ENCODE measurements at regions not wholly inside any gene's neighbourhood (a gene's known extent, or its start where the extent isn't known, plus 50 kb on each side); places are given as distances from the start of the nearest gene placed in this dataset.

- Histone ChIP-seq H3K27me3 (no peaks in the 10 kb centered on the region), H3K9me3 (no peaks in the 10 kb centered on the region), H3K4me3 (no peak overlapping the region), H3K4me1 (peaks cover 0 to 20% (median 0%) of the 10 kb centered on the region in 4 donors), H3K27ac (no peak overlapping the region), H3K36me3 (no peaks in the 10 kb centered on the region)
- no peak for DNase-seq (ENCODE audit: low spot score in 2 of 2)
- WGBS, 2 donors = 28 to 30% methylated on average over 4 of the region's 4 CpGs
- TF ChIP-seq CTCF (IDR thresholded peaks at IDR 0.05) (no peak), EP300 (IDR thresholded peaks at IDR 0.05) (no peak), POLR2A (IDR thresholded peaks at IDR 0.05) (no peak)
These were observed 1311.0 kb upstream of the FAM98A start for GRCh38 chr2:34909992-34910705.

- 88 to 95% methylated on average over 3 of the region's 3 CpGs for WGBS, 2 donors
These were observed 1308.7 kb upstream of the FAM98A start for GRCh38 chr2:34907812-34908211.

GRCh38 chr2:34901739-34902138 lies 1302.6 kb upstream of the FAM98A start:
- DNase-seq (ENCODE audit: low spot score in 2 of 2) = no peak
- no peak for TF ChIP-seq EP300 (IDR thresholded peaks at IDR 0.05)
- no peak for TF ChIP-seq POLR2A (IDR thresholded peaks at IDR 0.05)
- no peak for TF ChIP-seq CTCF (IDR thresholded peaks at IDR 0.05)
- Histone ChIP-seq H3K27me3 (no peaks in the 10 kb centered on the region), H3K9me3 (no peaks in the 10 kb centered on the region), H3K36me3 (no peaks in the 10 kb centered on the region), H3K27ac (no peak overlapping the region), H3K4me1 (no peaks in the 10 kb centered on the region), H3K4me3 (no peak overlapping the region)
- WGBS, 2 donors = 66 to 74% methylated on average over 2 of the region's 2 CpGs

More at GRCh38 chr2:34907812-34908211, 1308.7 kb upstream of the FAM98A start:
- no peaks in the 10 kb centered on the region for H3K27me3 ChIP-seq
- peaks cover 0 to 20% (median 0%) of the 10 kb centered on the region in 4 donors for H3K4me1 ChIP-seq
- no peaks in the 10 kb centered on the region for H3K9me3 ChIP-seq
- H3K4me3 ChIP-seq = no peak overlapping the region
- TF ChIP-seq EP300 (IDR thresholded peaks at IDR 0.05) (no peak), CTCF (IDR thresholded peaks at IDR 0.05) (no peak), POLR2A (IDR thresholded peaks at IDR 0.05) (no peak)
- DNase-seq (ENCODE audit: low spot score in 2 of 2) = no peak
- no peak overlapping the region for H3K27ac ChIP-seq
- no peaks in the 10 kb centered on the region for H3K36me3 ChIP-seq

- DNase-seq (ENCODE audit: low spot score in 2 of 2) = no peak
- H3K9me3 ChIP-seq = no peaks in the 10 kb centered on the region
- no peak overlapping the region for H3K27ac ChIP-seq
These were observed 1300.0 kb upstream of the FAM98A start for GRCh38 chr2:34899079-34899478.

More at GRCh38 chr2:34899079-34899478, 1300.0 kb upstream of the FAM98A start:
- TF ChIP-seq POLR2A (IDR thresholded peaks at IDR 0.05) (no peak), EP300 (IDR thresholded peaks at IDR 0.05) (no peak), CTCF (IDR thresholded peaks at IDR 0.05) (no peak)
- Histone ChIP-seq H3K4me3 (no peak overlapping the region), H3K4me1 (no peaks in the 10 kb centered on the region), H3K36me3 (no peaks in the 10 kb centered on the region), H3K27me3 (no peaks in the 10 kb centered on the region)

Data from tibial nerve (tissue), 4 donors.